HG03457 (cell line): ENCODE measurements at regions not wholly inside any gene's neighbourhood (a gene's known extent, or its start where the extent isn't known, plus 50 kb on each side); places are given as distances from the start of the nearest gene placed in this dataset.

Source experiments
- ATAC-seq: cut with Tn5 transposase; IDR thresholded peaks from one replicate; pipeline ENCODE4 v1.9.1; 2021; ENCODE audit warnings: moderate number of reproducible peaks; ENCODE audit not compliant: unreplicated experiment

GRCh38 chr10:36073796-36074345 is 431.8 kb upstream of the FZD8 start:
- ATAC-seq = no peak

- ATAC-seq = no peak
Observed at GRCh38 chr10:36068542-36068941, 426.4 kb upstream of the FZD8 start.

GRCh38 chr10:36067748-36068147 is 425.7 kb upstream of the FZD8 start:
- ATAC-seq = no peak

GRCh38 chr10:36066850-36067249 is 424.8 kb upstream of the FZD8 start:
- no peak for ATAC-seq

- ATAC-seq = no peak
Observed at GRCh38 chr10:36066102-36066501, 424.0 kb upstream of the FZD8 start.

GRCh38 chr10:36063396-36063795 is 421.3 kb upstream of the FZD8 start:
- no peak for ATAC-seq

GRCh38 chr10:36057731-36058130 is 415.6 kb upstream of the FZD8 start:
- no peak for ATAC-seq

- no peak for ATAC-seq
Observed at GRCh38 chr10:36057180-36057579, 415.1 kb upstream of the FZD8 start.

- no peak for ATAC-seq
Observed at GRCh38 chr10:36053775-36054174, 411.7 kb upstream of the FZD8 start.

- ATAC-seq = no peak
Observed at GRCh38 chr10:36053271-36053670, 411.2 kb upstream of the FZD8 start.

GRCh38 chr10:36051500-36051991 is 409.4 kb upstream of the FZD8 start:
- ATAC-seq = no peak

GRCh38 chr10:36050763-36051499 is 408.8 kb upstream of the FZD8 start:
- ATAC-seq = no peak

GRCh38 chr10:36048780-36049179 is 406.7 kb upstream of the FZD8 start:
- no peak for ATAC-seq

- ATAC-seq = no peak
Observed at GRCh38 chr10:36048236-36048635, 406.1 kb upstream of the FZD8 start.

GRCh38 chr10:36042135-36042534 is 400.0 kb upstream of the FZD8 start:
- ATAC-seq = no peak

GRCh38 chr10:36038316-36038955 is 396.3 kb upstream of the FZD8 start:
- ATAC-seq = no peak

GRCh38 chr10:36036137-36036536 is 394.0 kb upstream of the FZD8 start:
- ATAC-seq = no peak

GRCh38 chr10:36033808-36034207 is 391.7 kb upstream of the FZD8 start:
- ATAC-seq = no peak

- no peak for ATAC-seq
Observed at GRCh38 chr10:36030516-36030915, 388.4 kb upstream of the FZD8 start.

GRCh38 chr10:36026656-36027390 is 384.7 kb upstream of the FZD8 start:
- ATAC-seq = no peak

GRCh38 chr10:36026081-36026480 is 384.0 kb upstream of the FZD8 start:
- ATAC-seq = no peak

GRCh38 chr10:36023939-36024338 is 381.8 kb upstream of the FZD8 start:
- no peak for ATAC-seq
